ENCODE measurements at regions not wholly inside any gene's neighbourhood (a gene's known extent, or its start where the extent isn't known, plus 50 kb on each side); places are given as distances from the start of the nearest gene placed in this dataset.
"Not testable (repeated sequence)": the region's sequence is repeated elsewhere in the genome, so short reads cannot be mapped to it uniquely, and the experiment has no call there.

- Mint-ChIP-seq H3K4me3 (no peak overlapping the region), H3K27me3 (ENCODE audit: low read depth in 3 of 3) (peaks cover 0 to 5% (median 2%) of the 10 kb centered on the region in 3 donors), H3K4me1 (no peaks in the 10 kb centered on the region), H3K9me3 (peaks cover 11 to 40% (median 17%) of the 10 kb centered on the region in 7 donors), H3K27ac (no peak overlapping the region), H3K36me3 (no peaks in the 10 kb centered on the region)
- Histone ChIP-seq H2AFZ (ENCODE audit: insufficient read depth, low read depth, low read length, poor library complexity, severe bottlenecking) (no peak overlapping the region), H3K9ac (ENCODE audit: insufficient read depth, low read length, poor library complexity, severe bottlenecking) (no peak overlapping the region), H3K36me3 (replicated peaks in 1 of 2; ENCODE audit: control insufficient read depth in 1 of 2, insufficient read depth in 2 of 2, low read length in 2 of 2) (no peaks in the 10 kb centered on the region), H3K4me3 (replicated peaks in 1 of 3; ENCODE audit: low read depth in 2 of 3, low read length in 3 of 3) (no peak overlapping the region), H3K4me2 (replicated peaks; ENCODE audit: extremely low read depth, low read length, poor library complexity, severe bottlenecking) (no peak overlapping the region), H3K9me3 (replicated peaks in 1 of 2; ENCODE audit: control insufficient read depth in 1 of 2, insufficient read depth in 1 of 2, low read length in 2 of 2) (peaks cover 4 to 7% of the 10 kb centered on the region in 2 donors), H3K27ac (ENCODE audit: low read depth in 1 of 2, low read length in 2 of 2) (no peak overlapping the region), H3K4me1 (ENCODE audit: control insufficient read depth in 1 of 2, insufficient read depth in 2 of 2, low read length in 2 of 2) (no peaks in the 10 kb centered on the region), H3K27me3 (ENCODE audit: control insufficient read depth in 2 of 2, insufficient read depth in 2 of 2, low read length in 2 of 2) (no peaks in the 10 kb centered on the region), H4K20me1 (ENCODE audit: insufficient read depth, low read length) (no peaks in the 10 kb centered on the region), H3K79me2 (ENCODE audit: insufficient read depth, low read length) (no peaks in the 10 kb centered on the region)
- no peak for TF ChIP-seq CTCF (IDR thresholded peaks at IDR 0.05)
- no peak for DNase-seq
- WGBS (ENCODE audit: insufficient coverage), result 96% methylated on average over 4 of the region's 6 CpGs
- intact Hi-C loops (cut with micrococcal nuclease), result no loop called here
Measured at GRCh38 chr21:17699524-17700189, 87.0 kb upstream of the BTG3 start.

GRCh38 chr21:17697473-17697872 lies 84.8 kb upstream of the BTG3 start:
- peaks cover 0 to 6% (median 2%) of the 10 kb centered on the region in 3 donors for H3K27me3 Mint-ChIP-seq (ENCODE audit: low read depth in 3 of 3)
- Histone ChIP-seq H3K79me2 (ENCODE audit: insufficient read depth, low read length) (no peaks in the 10 kb centered on the region), H3K27ac (ENCODE audit: low read depth in 1 of 2, low read length in 2 of 2) (no peak overlapping the region), H2AFZ (ENCODE audit: insufficient read depth, low read depth, low read length, poor library complexity, severe bottlenecking) (no peak overlapping the region), H3K36me3 (replicated peaks in 1 of 2; ENCODE audit: control insufficient read depth in 1 of 2, insufficient read depth in 2 of 2, low read length in 2 of 2) (no peaks in the 10 kb centered on the region), H3K4me3 (replicated peaks in 1 of 3; ENCODE audit: low read depth in 2 of 3, low read length in 3 of 3) (no peak overlapping the region), H3K4me2 (replicated peaks; ENCODE audit: extremely low read depth, low read length, poor library complexity, severe bottlenecking) (no peak overlapping the region), H3K9me3 (replicated peaks in 1 of 2; ENCODE audit: control insufficient read depth in 1 of 2, insufficient read depth in 1 of 2, low read length in 2 of 2) (peaks cover 4 to 9% of the 10 kb centered on the region in 2 donors), H3K9ac (ENCODE audit: insufficient read depth, low read length, poor library complexity, severe bottlenecking) (no peak overlapping the region), H3K4me1 (ENCODE audit: control insufficient read depth in 1 of 2, insufficient read depth in 2 of 2, low read length in 2 of 2) (no peaks in the 10 kb centered on the region), H4K20me1 (ENCODE audit: insufficient read depth, low read length) (no peaks in the 10 kb centered on the region), H3K27me3 (ENCODE audit: control insufficient read depth in 2 of 2, insufficient read depth in 2 of 2, low read length in 2 of 2) (no peaks in the 10 kb centered on the region)
- DNase-seq, result no peak
- no peak overlapping the region for H3K4me3 Mint-ChIP-seq
- H3K9me3 Mint-ChIP-seq, result peaks cover 10 to 40% (median 14%) of the 10 kb centered on the region in 7 donors
- TF ChIP-seq CTCF (IDR thresholded peaks at IDR 0.05), result no peak
- intact Hi-C loops (cut with micrococcal nuclease), result no loop called here
- H3K36me3 Mint-ChIP-seq, result no peaks in the 10 kb centered on the region
- no peak overlapping the region for H3K27ac Mint-ChIP-seq
- H3K4me1 Mint-ChIP-seq, result no peaks in the 10 kb centered on the region

- H2AFZ ChIP-seq (ENCODE audit: insufficient read depth, low read depth, low read length, poor library complexity, severe bottlenecking); H3K4me3 ChIP-seq (replicated peaks in 1 of 3; ENCODE audit: low read depth in 2 of 3, low read length in 3 of 3); H3K27me3 Mint-ChIP-seq (ENCODE audit: low read depth in 3 of 3); H3K27ac Mint-ChIP-seq; H3K36me3 ChIP-seq (replicated peaks in 1 of 2; ENCODE audit: control insufficient read depth in 1 of 2, insufficient read depth in 2 of 2, low read length in 2 of 2); DNase-seq; H3K9ac ChIP-seq (ENCODE audit: insufficient read depth, low read length, poor library complexity, severe bottlenecking); H3K4me2 ChIP-seq (replicated peaks; ENCODE audit: extremely low read depth, low read length, poor library complexity, severe bottlenecking); H3K79me2 ChIP-seq (ENCODE audit: insufficient read depth, low read length); H3K4me1 ChIP-seq (ENCODE audit: control insufficient read depth in 1 of 2, insufficient read depth in 2 of 2, low read length in 2 of 2); H4K20me1 ChIP-seq (ENCODE audit: insufficient read depth, low read length); H3K9me3 ChIP-seq (replicated peaks in 1 of 2; ENCODE audit: control insufficient read depth in 1 of 2, insufficient read depth in 1 of 2, low read length in 2 of 2); H3K27me3 ChIP-seq (ENCODE audit: control insufficient read depth in 2 of 2, insufficient read depth in 2 of 2, low read length in 2 of 2); H3K36me3 Mint-ChIP-seq; H3K27ac ChIP-seq (ENCODE audit: low read depth in 1 of 2, low read length in 2 of 2); H3K4me1 Mint-ChIP-seq; intact Hi-C loops (cut with micrococcal nuclease); H3K4me3 Mint-ChIP-seq: not testable (repeated sequence)
- 100% methylated on average over 1 of the region's 9 CpGs for WGBS (ENCODE audit: insufficient coverage)
- peaks cover 6 to 36% (median 14%) of the 10 kb centered on the region in 7 donors for H3K9me3 Mint-ChIP-seq
Measured at GRCh38 chr21:17694416-17694815, 81.7 kb upstream of the BTG3 start.
